H9 (cell line): ENCODE measurements at regions not wholly inside any gene's neighbourhood (a gene's known extent, or its start where the extent isn't known, plus 50 kb on each side); places are given as distances from the start of the nearest gene placed in this dataset. TPM values are rescaled to one million over a fixed set of nuclear protein-coding genes. Genes with fewer than 3 reads are reported as not detected.

Experiments used
- microRNA-seq: library from miRNA; unstranded; fragments of <30 nt; microRNA quantifications from one replicate; pipeline ENCODE4, GENCODE V29; 2020; ENCODE audit warnings: borderline microRNAs expressed

Small RNA genes in the stretch of these regions (microRNA-seq; reads per million reads assigned to microRNA genes)
- gene MIR550A2 (not detected), gene MIR550B2 (not detected)
